NB4 (cell line): ENCODE measurements at regions not wholly inside any gene's neighbourhood (a gene's known extent, or its start where the extent isn't known, plus 50 kb on each side); places are given as distances from the start of the nearest gene placed in this dataset.

Experiments used
- DNase-seq: peaks from one replicate; pipeline ENCODE4 v3.0.0; 2010; ENCODE audit warnings: low read depth
- H3K4me3 ChIP-seq: one replicate; pipeline ENCODE4 v1.5.1; 2011; ENCODE audit warnings: mild to moderate bottlenecking, low read depth, low read length, moderate library complexity
- MYC ChIP-seq: IDR thresholded peaks from 2 replicates; pipeline ENCODE4 v1.6.1; 2011; ENCODE audit warnings: low read depth, low read length
- POLR2A ChIP-seq: IDR thresholded peaks from 2 replicates; pipeline ENCODE4 v1.6.1; 2011; ENCODE audit warnings: mild to moderate bottlenecking; ENCODE audit not compliant: insufficient read length; ENCODE audit errors: extremely low read depth
- TF ChIP-seq, protein P1 (sequence below): IDR thresholded peaks from one replicate; pipeline ENCODE4 v1.5.1; 2012; ENCODE audit warnings: low read depth, low read length
- TF ChIP-seq, protein P2 (sequence below): IDR thresholded peaks from 2 replicates; pipeline ENCODE4 v1.6.1; 2011; ENCODE audit warnings: low read depth, low read length

DNA sequence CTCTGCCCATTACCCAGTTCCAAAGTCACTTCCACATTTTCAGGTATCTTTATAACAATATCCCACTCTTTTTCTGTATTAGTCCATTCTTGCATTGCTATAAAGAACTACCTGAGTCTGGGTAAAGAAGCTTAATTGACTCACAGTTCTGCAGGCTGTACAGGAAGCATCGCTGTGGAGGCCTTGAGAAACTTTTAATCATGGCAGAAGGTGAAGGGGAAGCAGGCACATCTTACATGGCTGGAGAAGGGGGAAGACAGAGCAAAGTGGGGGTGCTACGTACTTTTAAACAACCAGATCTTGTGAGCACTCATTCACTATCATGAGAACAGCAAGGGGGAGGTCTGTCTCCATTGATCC is 85.4 kb upstream of the MAP4K3 start:
- TF ChIP-seq, protein P1, sequence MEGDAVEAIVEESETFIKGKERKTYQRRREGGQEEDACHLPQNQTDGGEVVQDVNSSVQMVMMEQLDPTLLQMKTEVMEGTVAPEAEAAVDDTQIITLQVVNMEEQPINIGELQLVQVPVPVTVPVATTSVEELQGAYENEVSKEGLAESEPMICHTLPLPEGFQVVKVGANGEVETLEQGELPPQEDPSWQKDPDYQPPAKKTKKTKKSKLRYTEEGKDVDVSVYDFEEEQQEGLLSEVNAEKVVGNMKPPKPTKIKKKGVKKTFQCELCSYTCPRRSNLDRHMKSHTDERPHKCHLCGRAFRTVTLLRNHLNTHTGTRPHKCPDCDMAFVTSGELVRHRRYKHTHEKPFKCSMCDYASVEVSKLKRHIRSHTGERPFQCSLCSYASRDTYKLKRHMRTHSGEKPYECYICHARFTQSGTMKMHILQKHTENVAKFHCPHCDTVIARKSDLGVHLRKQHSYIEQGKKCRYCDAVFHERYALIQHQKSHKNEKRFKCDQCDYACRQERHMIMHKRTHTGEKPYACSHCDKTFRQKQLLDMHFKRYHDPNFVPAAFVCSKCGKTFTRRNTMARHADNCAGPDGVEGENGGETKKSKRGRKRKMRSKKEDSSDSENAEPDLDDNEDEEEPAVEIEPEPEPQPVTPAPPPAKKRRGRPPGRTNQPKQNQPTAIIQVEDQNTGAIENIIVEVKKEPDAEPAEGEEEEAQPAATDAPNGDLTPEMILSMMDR: no peak
- no peak for TF ChIP-seq MYC
- TF ChIP-seq, protein P2, sequence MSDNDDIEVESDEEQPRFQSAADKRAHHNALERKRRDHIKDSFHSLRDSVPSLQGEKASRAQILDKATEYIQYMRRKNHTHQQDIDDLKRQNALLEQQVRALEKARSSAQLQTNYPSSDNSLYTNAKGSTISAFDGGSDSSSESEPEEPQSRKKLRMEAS: no peak
- no peak for TF ChIP-seq POLR2A
- H3K4me3 ChIP-seq: no peak overlapping the region
- no peak for DNase-seq

DNA sequence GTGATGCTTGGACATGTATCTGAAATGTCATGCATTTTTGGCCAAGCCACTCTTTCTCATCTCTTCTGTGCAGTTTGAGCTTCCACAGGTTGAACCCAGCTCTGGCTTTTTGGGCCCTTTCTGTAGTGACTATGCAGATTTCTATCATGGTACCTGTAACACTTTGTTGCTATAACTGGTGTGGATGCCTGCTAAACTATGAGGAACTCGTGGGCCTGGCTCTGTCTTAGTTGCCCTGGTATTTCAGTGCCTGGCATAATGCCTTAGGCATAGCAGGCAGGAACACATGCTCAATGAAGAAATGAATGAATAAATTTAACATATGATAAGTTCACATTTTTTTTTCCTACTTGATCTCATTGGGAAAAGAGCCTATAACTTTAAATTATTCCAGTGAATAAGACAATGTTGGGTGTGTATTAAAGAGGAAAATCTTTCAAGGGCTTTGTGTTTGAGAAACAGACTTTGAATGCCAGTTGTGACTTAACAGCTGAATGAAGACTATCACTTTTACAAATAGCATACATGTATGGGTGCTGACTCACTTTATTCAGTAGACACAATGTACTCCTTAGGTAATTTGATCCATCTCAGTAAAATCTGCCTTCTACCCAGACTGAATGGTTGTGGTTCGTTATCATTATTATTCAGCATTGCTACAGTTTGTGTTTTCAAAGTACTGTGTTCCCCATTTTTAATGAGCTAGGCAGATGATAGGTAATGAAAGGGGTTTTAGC is 86.4 kb upstream of the MAP4K3 start:
- no peak for DNase-seq
- no peak overlapping the region for H3K4me3 ChIP-seq
- TF ChIP-seq, protein P1: no peak
- TF ChIP-seq MYC (no peak), POLR2A (no peak)
- TF ChIP-seq, protein P2: no peak

DNA sequence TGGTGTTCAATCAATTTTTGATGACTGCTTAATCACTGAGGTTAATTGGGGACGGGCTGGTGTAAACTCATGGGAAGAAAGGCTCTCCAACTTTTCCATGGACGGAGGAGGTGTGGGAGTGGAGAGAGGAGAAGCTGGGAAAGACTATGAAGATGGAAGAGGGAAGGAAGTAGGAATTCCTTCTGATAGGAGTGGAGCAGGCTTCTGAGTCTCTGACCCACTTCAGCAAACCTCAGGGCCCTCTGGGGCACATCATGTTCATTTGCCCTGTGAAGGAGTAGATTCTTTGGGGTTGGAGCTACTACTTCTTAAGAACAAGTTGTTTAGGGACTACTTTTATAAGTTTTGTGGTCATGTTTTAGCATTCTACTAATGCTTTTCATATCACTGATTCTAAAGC is 87.0 kb upstream of the MAP4K3 start:
- no peak overlapping the region for H3K4me3 ChIP-seq
- TF ChIP-seq, protein P1: no peak
- TF ChIP-seq MYC: no peak
- TF ChIP-seq POLR2A: no peak
- TF ChIP-seq, protein P2: no peak
- DNase-seq: no peak

DNA sequence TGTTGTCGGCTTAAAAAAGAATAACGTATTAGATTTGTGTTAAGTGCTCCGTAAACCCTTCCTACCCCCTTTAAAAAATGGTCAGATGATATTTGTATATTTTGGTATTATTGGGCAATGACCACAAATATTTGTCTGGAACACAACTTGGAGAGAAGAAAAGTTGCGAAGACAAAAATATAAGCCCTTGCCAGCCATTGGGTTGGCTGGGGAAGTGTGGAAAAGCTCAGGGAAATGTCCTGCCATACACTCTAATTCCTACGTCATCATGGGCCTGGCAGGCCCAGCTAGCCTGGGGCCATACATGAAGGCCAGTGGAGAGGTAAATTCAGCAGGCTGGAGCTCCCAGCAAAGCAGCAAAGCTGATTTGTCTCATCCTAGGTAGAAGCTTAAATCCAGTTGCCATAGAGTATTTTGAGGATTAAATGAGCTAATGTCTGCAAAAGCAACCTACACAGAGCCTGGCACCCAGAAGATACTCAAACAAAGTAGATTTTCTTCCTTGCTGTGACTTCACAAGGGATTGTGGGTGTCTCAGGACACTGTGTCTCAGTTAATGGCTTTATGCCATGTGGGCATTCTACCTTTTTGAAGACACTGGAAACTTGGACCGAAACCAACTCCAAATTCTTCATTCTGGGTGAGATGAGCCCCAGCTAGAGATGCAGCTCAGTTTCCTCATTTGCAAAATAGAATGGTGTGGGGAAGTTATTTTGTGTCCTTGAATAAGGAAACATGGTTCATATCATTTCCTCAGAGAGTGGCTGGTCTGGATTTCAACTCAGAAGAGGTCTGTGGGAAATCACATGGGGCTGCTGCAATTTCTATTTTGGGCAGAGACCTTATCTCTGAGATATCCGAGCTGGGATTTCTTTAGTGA is 87.9 kb upstream of the MAP4K3 start:
- TF ChIP-seq MYC (no peak), POLR2A (no peak)
- TF ChIP-seq, protein P2: no peak
- TF ChIP-seq, protein P1: no peak
- H3K4me3 ChIP-seq: no peak overlapping the region
- DNase-seq: no peak

DNA sequence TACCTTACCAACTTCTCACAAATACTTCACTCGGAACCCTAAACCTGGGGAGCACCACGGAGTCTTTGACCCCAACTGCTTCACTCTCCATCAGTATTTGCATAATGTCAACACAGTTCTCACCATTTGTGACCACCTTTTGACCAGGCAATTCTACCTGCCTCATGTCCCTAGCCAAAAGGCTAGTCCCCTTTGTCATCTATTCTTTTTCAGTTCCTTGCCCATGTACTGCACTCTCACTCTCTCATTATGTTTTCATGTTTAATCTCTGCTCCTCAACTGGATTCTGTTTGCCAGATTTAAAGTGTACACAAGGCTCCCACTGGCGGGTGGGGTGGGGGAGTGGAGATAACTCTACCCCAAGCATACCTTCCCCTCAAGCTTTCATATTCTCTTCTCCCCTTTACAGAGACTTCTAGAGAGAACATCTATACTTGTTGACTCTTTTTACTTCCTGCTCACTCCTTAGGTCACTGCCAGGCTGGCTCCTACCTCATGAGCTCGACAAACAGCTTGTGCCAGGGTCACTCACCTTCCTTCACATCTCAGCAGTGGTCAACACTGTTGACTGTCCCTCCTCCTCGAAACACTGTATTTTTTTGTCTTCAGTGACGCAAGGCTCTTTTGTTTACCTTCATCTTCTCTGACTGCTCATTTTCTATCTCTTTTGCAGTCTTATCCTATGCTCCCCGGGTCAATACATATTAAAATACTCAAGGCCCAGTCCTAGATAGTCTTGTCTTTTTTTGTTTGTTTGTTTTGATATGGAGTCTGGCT is 88.7 kb upstream of the MAP4K3 start:
- TF ChIP-seq, protein P1: no peak
- TF ChIP-seq, protein P2: no peak
- TF ChIP-seq POLR2A: no peak
- H3K4me3 ChIP-seq: no peak overlapping the region
- no peak for DNase-seq
